ENCODE measurements at regions not wholly inside any gene's neighbourhood (a gene's known extent, or its start where the extent isn't known, plus 50 kb on each side); places are given as distances from the start of the nearest gene placed in this dataset.
A peak's percentile ranks its signal among the peaks of the same experiment; 100 is the strongest.

DNA sequence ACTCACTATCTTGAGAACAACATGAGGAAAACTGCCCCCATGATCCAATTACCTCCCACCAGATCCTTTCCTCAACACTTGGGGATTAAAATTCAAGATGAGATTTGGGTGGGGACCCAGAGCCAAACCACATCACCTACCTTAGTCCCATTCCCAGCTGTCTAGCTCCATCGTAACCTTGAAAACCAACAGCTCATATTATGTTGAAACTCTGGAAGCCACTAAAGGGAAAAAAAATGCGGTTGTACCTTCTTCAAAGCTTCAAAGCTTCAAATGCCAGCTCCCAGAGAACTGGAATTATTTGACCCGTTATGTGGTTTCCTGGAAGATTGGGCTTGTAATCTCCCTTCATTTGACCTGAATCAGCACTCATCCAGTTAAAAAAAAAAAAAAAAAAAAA, 223.1 kb upstream of the GPC6 start:
- no peak overlapping the region for H3K27ac ChIP-seq (ENCODE audit: low read depth, low read length)
- H3K79me2 ChIP-seq (ENCODE audit: insufficient read depth, low read length) = no peaks in the 10 kb centered on the region
- H2AFZ ChIP-seq (ENCODE audit: low read length) = no peak overlapping the region
- H3K27me3 ChIP-seq (ENCODE audit: insufficient read depth, low read length) = no peaks in the 10 kb centered on the region
- no peaks in the 10 kb centered on the region for H3K4me1 ChIP-seq (ENCODE audit: insufficient read depth, low read length)
- no peak overlapping the region for H3K4me2 ChIP-seq (ENCODE audit: insufficient read depth, low read length)
- no peaks in the 10 kb centered on the region for H4K20me1 ChIP-seq (ENCODE audit: insufficient read depth, low read length)
- H3K9me3 ChIP-seq (ENCODE audit: low read depth, low read length) = no peaks in the 10 kb centered on the region
- no peak for DNase-seq (ENCODE audit: insufficient read length, low spot score, missing footprints)
- no peak overlapping the region for H3K4me3 ChIP-seq (ENCODE audit: insufficient read depth, low read length)
- no peaks in the 10 kb centered on the region for H3K36me3 ChIP-seq (ENCODE audit: insufficient read depth, low read length)
- TF ChIP-seq, protein P1, sequence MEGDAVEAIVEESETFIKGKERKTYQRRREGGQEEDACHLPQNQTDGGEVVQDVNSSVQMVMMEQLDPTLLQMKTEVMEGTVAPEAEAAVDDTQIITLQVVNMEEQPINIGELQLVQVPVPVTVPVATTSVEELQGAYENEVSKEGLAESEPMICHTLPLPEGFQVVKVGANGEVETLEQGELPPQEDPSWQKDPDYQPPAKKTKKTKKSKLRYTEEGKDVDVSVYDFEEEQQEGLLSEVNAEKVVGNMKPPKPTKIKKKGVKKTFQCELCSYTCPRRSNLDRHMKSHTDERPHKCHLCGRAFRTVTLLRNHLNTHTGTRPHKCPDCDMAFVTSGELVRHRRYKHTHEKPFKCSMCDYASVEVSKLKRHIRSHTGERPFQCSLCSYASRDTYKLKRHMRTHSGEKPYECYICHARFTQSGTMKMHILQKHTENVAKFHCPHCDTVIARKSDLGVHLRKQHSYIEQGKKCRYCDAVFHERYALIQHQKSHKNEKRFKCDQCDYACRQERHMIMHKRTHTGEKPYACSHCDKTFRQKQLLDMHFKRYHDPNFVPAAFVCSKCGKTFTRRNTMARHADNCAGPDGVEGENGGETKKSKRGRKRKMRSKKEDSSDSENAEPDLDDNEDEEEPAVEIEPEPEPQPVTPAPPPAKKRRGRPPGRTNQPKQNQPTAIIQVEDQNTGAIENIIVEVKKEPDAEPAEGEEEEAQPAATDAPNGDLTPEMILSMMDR (IDR thresholded peaks at IDR 0.05; ENCODE audit: extremely low read depth, low read depth, low read length) = no peak

DNA sequence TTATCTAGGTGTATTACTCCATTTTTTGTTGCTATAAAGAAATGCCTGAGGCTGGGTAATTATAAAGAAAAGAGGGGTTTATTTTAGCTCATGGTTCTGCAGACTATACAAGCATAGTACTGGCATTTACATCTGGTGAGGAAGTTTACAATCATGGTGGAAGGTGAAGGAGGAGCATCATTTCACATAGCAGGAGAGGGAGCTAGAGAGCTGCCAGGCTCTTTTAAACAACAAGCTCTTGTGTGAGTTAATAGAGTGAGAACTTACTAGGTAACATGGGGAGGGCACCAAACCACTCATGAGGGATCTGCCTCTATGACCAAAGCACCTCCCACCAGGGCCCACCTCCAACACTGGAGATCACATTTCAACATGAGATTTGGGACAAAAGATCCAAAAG, 221.7 kb upstream of the GPC6 start:
- no peak overlapping the region for H2AFZ ChIP-seq (ENCODE audit: low read length)
- TF ChIP-seq, protein P1 (IDR thresholded peaks at IDR 0.05; ENCODE audit: extremely low read depth, low read depth, low read length) = peak; percentile 42
- DNase-seq (ENCODE audit: insufficient read length, low spot score, missing footprints) = no peak
- no peaks in the 10 kb centered on the region for H4K20me1 ChIP-seq (ENCODE audit: insufficient read depth, low read length)
- H3K4me1 ChIP-seq (ENCODE audit: insufficient read depth, low read length) = no peaks in the 10 kb centered on the region
- no peaks in the 10 kb centered on the region for H3K27me3 ChIP-seq (ENCODE audit: insufficient read depth, low read length)
- H3K79me2 ChIP-seq (ENCODE audit: insufficient read depth, low read length) = no peaks in the 10 kb centered on the region
- no peak overlapping the region for H3K4me3 ChIP-seq (ENCODE audit: insufficient read depth, low read length)
- no peaks in the 10 kb centered on the region for H3K9me3 ChIP-seq (ENCODE audit: low read depth, low read length)
- no peak overlapping the region for H3K4me2 ChIP-seq (ENCODE audit: insufficient read depth, low read length)
- no peaks in the 10 kb centered on the region for H3K36me3 ChIP-seq (ENCODE audit: insufficient read depth, low read length)
- no peak overlapping the region for H3K27ac ChIP-seq (ENCODE audit: low read depth, low read length)

- no peak overlapping the region for H3K4me2 ChIP-seq (ENCODE audit: insufficient read depth, low read length)
- no peak for DNase-seq (ENCODE audit: insufficient read length, low spot score, missing footprints)
- no peaks in the 10 kb centered on the region for H3K27me3 ChIP-seq (ENCODE audit: insufficient read depth, low read length)
- no peaks in the 10 kb centered on the region for H3K36me3 ChIP-seq (ENCODE audit: insufficient read depth, low read length)
- H3K4me3 ChIP-seq (ENCODE audit: insufficient read depth, low read length) = no peak overlapping the region
- TF ChIP-seq, protein P1 (IDR thresholded peaks at IDR 0.05; ENCODE audit: extremely low read depth, low read depth, low read length) = no peak
- H3K27ac ChIP-seq (ENCODE audit: low read depth, low read length) = no peak overlapping the region
- H2AFZ ChIP-seq (ENCODE audit: low read length) = no peak overlapping the region
- H4K20me1 ChIP-seq (ENCODE audit: insufficient read depth, low read length) = no peaks in the 10 kb centered on the region
- H3K9me3 ChIP-seq (ENCODE audit: low read depth, low read length) = no peaks in the 10 kb centered on the region
- no peaks in the 10 kb centered on the region for H3K4me1 ChIP-seq (ENCODE audit: insufficient read depth, low read length)
- H3K79me2 ChIP-seq (ENCODE audit: insufficient read depth, low read length) = no peaks in the 10 kb centered on the region
These were observed 218.7 kb upstream of the GPC6 start for GRCh38 chr13:93007928-93008327.

GRCh38 chr13:93017493-93018112, 209.0 kb upstream of the GPC6 start:
- no peak overlapping the region for H3K4me3 ChIP-seq (ENCODE audit: insufficient read depth, low read length)
- H3K36me3 ChIP-seq (ENCODE audit: insufficient read depth, low read length) = no peaks in the 10 kb centered on the region
- TF ChIP-seq, protein P1 (IDR thresholded peaks at IDR 0.05; ENCODE audit: extremely low read depth, low read depth, low read length) = no peak
- no peaks in the 10 kb centered on the region for H3K4me1 ChIP-seq (ENCODE audit: insufficient read depth, low read length)
- no peak overlapping the region for H3K27ac ChIP-seq (ENCODE audit: low read depth, low read length)
- H3K9me3 ChIP-seq (ENCODE audit: low read depth, low read length) = peaks cover 6% of the 10 kb centered on the region
- no peaks in the 10 kb centered on the region for H4K20me1 ChIP-seq (ENCODE audit: insufficient read depth, low read length)
- H2AFZ ChIP-seq (ENCODE audit: low read length) = no peak overlapping the region
- H3K27me3 ChIP-seq (ENCODE audit: insufficient read depth, low read length) = no peaks in the 10 kb centered on the region
- no peak for DNase-seq (ENCODE audit: insufficient read length, low spot score, missing footprints)
- H3K4me2 ChIP-seq (ENCODE audit: insufficient read depth, low read length) = no peak overlapping the region
- H3K79me2 ChIP-seq (ENCODE audit: insufficient read depth, low read length) = no peaks in the 10 kb centered on the region

All from osteoblast (primary cell).